OCI-LY7 (cell line): ENCODE measurements at regions not wholly inside any gene's neighbourhood (a gene's known extent, or its start where the extent isn't known, plus 50 kb on each side); places are given as distances from the start of the nearest gene placed in this dataset.
"Not testable (repeated sequence)": the region's sequence is repeated elsewhere in the genome, so short reads cannot be mapped to it uniquely, and the experiment has no call there.

Source experiments
- BruUV-seq: library from RNA; stranded (reverse); fragments of 400-500 nt; replicated peaks from 2 replicates; lab custom pipeline; 2021; lab: Mats Ljungman, UMichigan
- CTCF ChIA-PET: fragments of 300-600 bp; sonication (Branson Sonifier 250); formaldehyde crosslinking; loops from one replicate; lab custom pipeline; 2022; ENCODE audit warnings: antibody characterized with exemption; ENCODE audit not compliant: unreplicated experiment; lab: Charles Lee
- POLR2A ChIA-PET: fragments of 300-600 bp; sonication (Branson Sonifier 250); formaldehyde crosslinking; loops from one replicate; lab custom pipeline; 2022; ENCODE audit warnings: antibody characterized with exemption; lab: Charles Lee
- DNase-seq: peaks from one replicate; pipeline ENCODE4 v3.0.0-alpha.2; 2015; ENCODE audit warnings: low spot score
- H2AFZ ChIP-seq: fragments of 200-600 bp; sonication (generic), shearing (Covaris generic); 2 replicates; pipeline ENCODE4 v1.6.1; 2014; ENCODE audit warnings: mild to moderate bottlenecking, antibody characterized with exemption, low read length, moderate library complexity
- H3K27ac ChIP-seq: fragments of 200-600 bp; sonication (generic); 2 replicates; pipeline ENCODE4 v1.5.1; 2014; ENCODE audit warnings: mixed run types, low read depth, mild to moderate bottlenecking, moderate library complexity, low read length, inconsistent platforms; ENCODE audit not compliant: poor library complexity, severe bottlenecking
- H3K36me3 ChIP-seq: fragments of 200-600 bp; sonication (generic); 2 replicates; pipeline ENCODE4 v1.6.1; 2014; ENCODE audit warnings: mild to moderate bottlenecking, antibody characterized with exemption, low read length, moderate library complexity, mixed read lengths; ENCODE audit not compliant: insufficient read depth
- H3K4me1 ChIP-seq: fragments of 200-600 bp; sonication (generic); 2 replicates; pipeline ENCODE4 v1.5.1; 2014; ENCODE audit warnings: mild to moderate bottlenecking, low read length; ENCODE audit not compliant: insufficient read depth, poor library complexity, severe bottlenecking
- H3K4me2 ChIP-seq: fragments of 200-600 bp; sonication (generic); 2 replicates; pipeline ENCODE4 v1.6.1; 2014; ENCODE audit warnings: mild to moderate bottlenecking, low read length
- H3K4me3 ChIP-seq: fragments of 200-600 bp; sonication (generic); 2 replicates; pipeline ENCODE4 v1.5.1; 2014; ENCODE audit warnings: mild to moderate bottlenecking, low read depth, low read length; ENCODE audit not compliant: poor library complexity, severe bottlenecking
- H3K79me2 ChIP-seq: fragments of 200-600 bp; sonication (generic); 2 replicates; pipeline ENCODE4 v1.6.1; 2016; ENCODE audit warnings: low read depth, mild to moderate bottlenecking, low read length, moderate library complexity, mixed read lengths; ENCODE audit not compliant: insufficient read depth
- H3K9me2 ChIP-seq: fragments of 200-600 bp; sonication (generic); 2 replicates; pipeline ENCODE4 v1.6.1; 2016; ENCODE audit warnings: mild to moderate bottlenecking, low read length, mixed read lengths; ENCODE audit not compliant: insufficient read depth
- H3K9me3 ChIP-seq: fragments of 200-600 bp; sonication (generic); 2 replicates; pipeline ENCODE4 v1.6.1; 2014; ENCODE audit warnings: mild to moderate bottlenecking, mixed run types, low read length, mixed read lengths
- H4K20me1 ChIP-seq: fragments of 200-600 bp; sonication (generic); 2 replicates; pipeline ENCODE4 v1.6.1; 2014; ENCODE audit warnings: mild to moderate bottlenecking, antibody characterized with exemption, low read length, moderate library complexity, mixed read lengths; ENCODE audit not compliant: insufficient read depth
- CTCF ChIP-seq: fragments of 200-600 bp; sonication (generic); conservative IDR thresholded peaks from 2 replicates; pipeline ENCODE4 v1.5.1; 2014; ENCODE audit warnings: mild to moderate bottlenecking, antibody characterized with exemption, low read length, moderate library complexity, mixed read lengths
- EZH2phosphoT487 ChIP-seq: fragments of 200-600 bp; sonication (generic); IDR thresholded peaks from 2 replicates; pipeline ENCODE4 v1.6.1; 2018; ENCODE audit warnings: low read depth, borderline replicate concordance, mild to moderate bottlenecking, mixed run types, antibody characterized with exemption, low read length, moderate library complexity, mixed read lengths
- intact Hi-C: fragments of 100-400 bp; cut with micrococcal nuclease; formaldehyde crosslinking; loops from one replicate; pipeline ENCODE4 v1.10.0; 2022; ENCODE audit not compliant: unreplicated experiment

- Histone ChIP-seq H4K20me1 (no peaks in the 10 kb centered on the region), H3K79me2 (no peaks in the 10 kb centered on the region), H3K36me3 (no peaks in the 10 kb centered on the region), H2AFZ (no peak overlapping the region), H3K9me3 (peaks cover 1% of the 10 kb centered on the region), H3K9me2 (no peaks in the 10 kb centered on the region), H3K27ac (no peak overlapping the region), H3K4me2 (no peak overlapping the region), H3K4me1 (no peaks in the 10 kb centered on the region), H3K4me3 (no peak overlapping the region)
- CTCF ChIA-PET = no interaction called here
- BruUV-seq = no TSS peak
- intact Hi-C loops = no loop called here
- POLR2A ChIA-PET = no interaction called here
- DNase-seq = no peak
- TF ChIP-seq CTCF = no peak
- TF ChIP-seq EZH2phosphoT487 = no peak
Observed at GRCh38 chr7:86050918-86051317, 592.8 kb upstream of the GRM3 start.

- Histone ChIP-seq H3K4me1 (no peaks in the 10 kb centered on the region), H3K36me3 (no peaks in the 10 kb centered on the region), H3K4me2 (no peak overlapping the region), H3K27ac (no peak overlapping the region), H2AFZ (no peak overlapping the region), H3K9me2 (no peaks in the 10 kb centered on the region), H3K9me3 (no peaks in the 10 kb centered on the region), H4K20me1 (no peaks in the 10 kb centered on the region), H3K4me3 (no peak overlapping the region), H3K79me2 (no peaks in the 10 kb centered on the region)
- ChIA-PET CTCF (no interaction called here), POLR2A (no interaction called here)
- no TSS peak for BruUV-seq
- DNase-seq = no peak
- intact Hi-C loops = no loop called here
- TF ChIP-seq EZH2phosphoT487 (no peak), CTCF (no peak)
Observed at GRCh38 chr7:86049910-86050309, 593.8 kb upstream of the GRM3 start.

GRCh38 chr7:86045197-86045596 lies 598.5 kb upstream of the GRM3 start:
- POLR2A ChIA-PET, CTCF ChIA-PET: not testable (repeated sequence)

More at GRCh38 chr7:86045197-86045596, 598.5 kb upstream of the GRM3 start:
- BruUV-seq, H3K4me3 ChIP-seq, H3K4me2 ChIP-seq, H3K4me1 ChIP-seq, H3K9me3 ChIP-seq, H4K20me1 ChIP-seq, H2AFZ ChIP-seq, DNase-seq, H3K79me2 ChIP-seq, H3K9me2 ChIP-seq, H3K36me3 ChIP-seq, H3K27ac ChIP-seq, intact Hi-C loops: not testable (repeated sequence)
